Renal cortical epithelial cell (primary cell): ENCODE measurements at regions not wholly inside any gene's neighbourhood (a gene's known extent, or its start where the extent isn't known, plus 50 kb on each side); places are given as distances from the start of the nearest gene placed in this dataset.
"Not testable (repeated sequence)": the region's sequence is repeated elsewhere in the genome, so short reads cannot be mapped to it uniquely, and the experiment has no call there.

Experiments
- DNase-seq: peaks from one replicate; pipeline ENCODE4 v3.0.0-alpha.2; 2011; ENCODE audit warnings: low read depth

DNA sequence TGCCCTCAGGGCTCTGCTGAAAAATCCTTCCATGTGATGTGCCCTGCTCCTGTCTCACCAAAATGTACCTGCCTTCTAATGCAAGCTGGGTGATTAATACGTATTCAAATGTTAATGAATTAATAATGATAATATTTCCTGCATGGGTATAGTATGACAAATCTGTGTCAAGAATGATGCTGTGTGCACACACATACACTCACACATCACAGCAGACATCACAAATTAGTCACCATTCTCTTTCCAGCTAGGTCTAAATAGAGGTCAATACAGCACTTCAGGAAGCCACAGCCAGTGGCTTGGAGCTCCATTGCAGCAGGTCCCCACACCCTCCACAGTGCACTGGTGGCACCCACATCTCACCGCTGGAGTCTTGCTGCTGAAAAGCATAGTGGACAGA lies 681.2 kb upstream of the NRP1 start:
- DNase-seq = no peak

DNA sequence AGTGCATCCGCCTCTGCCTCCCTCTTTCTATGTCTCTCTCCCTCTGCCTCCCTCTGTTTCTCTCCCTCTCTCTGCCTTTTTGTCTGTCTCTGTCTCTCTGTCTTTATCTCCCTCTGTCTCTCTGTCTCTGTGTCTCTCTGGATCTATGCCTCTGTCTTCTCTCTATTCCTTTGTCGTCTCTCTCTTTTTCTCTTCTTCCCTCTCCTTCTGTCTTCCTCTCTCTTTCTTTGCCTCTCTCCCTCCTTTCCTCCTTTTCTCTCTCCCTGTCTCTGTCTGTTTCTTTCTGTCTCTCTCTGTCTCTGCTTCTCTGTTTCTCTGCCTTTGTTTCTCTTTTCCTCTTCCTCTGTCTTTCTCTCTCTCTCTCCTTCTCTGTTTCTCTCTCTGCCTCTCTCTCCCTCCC lies 678.8 kb upstream of the NRP1 start:
- no peak for DNase-seq

DNA sequence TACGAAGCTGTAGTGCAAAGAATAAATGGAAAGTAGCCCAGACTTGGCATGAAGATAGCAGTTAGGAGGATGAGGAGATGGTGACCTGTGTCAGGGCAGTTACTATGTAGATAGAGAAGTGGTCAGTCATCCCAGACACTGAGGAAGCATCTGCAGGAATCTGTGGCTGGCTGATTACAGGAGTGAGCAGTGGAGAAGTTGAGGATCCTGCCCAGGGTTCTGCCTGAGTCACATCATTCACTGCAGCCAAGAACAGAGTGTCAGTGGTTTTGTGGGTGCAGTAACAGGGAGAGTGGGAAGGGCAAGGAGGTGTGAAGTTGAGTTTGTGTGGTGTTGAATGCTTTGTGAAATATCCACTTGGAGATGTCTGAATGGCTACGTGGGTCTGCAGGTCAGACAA lies 676.4 kb upstream of the NRP1 start:
- DNase-seq = peak; percentile 67

DNA sequence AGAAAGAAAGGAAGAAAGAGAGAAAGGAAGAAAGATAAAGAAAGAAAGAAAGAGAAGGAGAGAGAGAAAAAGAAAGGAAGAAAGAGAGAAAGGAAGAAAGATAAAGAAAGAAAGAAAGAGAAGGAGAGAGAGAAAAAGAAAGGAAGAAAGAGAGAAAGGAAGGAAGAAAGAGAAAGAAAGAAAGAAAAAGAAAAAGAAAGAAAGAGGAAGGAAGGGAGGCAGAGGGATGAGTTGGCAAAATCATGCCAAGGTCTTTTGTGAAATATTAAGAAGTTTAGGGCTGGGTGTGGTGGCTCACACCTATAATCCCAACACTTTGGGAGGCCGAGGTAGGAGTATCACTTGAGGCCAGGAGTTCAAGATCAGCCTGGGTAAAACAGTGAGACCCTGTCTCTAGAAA lies 675.8 kb upstream of the NRP1 start:
- not testable (repeated sequence) for DNase-seq

DNA sequence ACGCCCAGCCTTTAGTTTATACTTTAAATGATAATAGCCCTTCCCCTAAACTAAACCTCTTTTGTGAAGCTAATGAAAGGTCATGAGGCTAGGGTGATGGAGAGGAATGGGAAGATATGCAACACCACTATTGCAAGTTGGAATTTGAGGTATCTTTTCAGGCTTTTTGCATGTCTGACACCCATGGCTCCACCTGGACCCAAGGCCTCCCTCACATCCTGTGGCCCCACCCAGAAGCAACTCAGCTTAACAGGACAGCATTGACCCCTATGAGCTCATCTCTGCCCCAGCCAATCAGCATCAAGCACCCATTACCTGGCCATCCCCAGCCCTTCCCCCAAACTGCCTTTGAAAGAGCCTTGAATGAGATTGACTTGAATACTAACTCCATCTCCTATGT lies 674.2 kb upstream of the NRP1 start:
- DNase-seq = no peak

DNA sequence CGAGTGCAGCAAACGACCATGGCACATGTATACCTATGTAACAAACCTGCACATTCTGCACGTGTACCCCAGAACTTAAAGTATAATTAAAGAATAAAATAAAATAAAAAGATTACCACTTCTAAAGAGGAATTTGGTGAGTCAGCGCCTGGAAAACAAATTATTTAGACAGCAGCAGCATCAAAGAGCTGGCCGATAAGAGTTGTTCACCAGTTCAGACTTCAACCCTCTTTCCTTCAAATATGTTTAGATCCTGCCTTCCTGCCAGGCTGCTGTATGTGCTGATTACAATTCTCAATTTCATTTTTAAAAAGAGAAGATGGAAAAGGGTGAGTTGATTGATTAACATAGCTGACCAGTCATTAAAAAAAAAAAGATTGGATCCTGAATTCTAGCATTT lies 672.0 kb upstream of the NRP1 start:
- DNase-seq = no peak

DNA sequence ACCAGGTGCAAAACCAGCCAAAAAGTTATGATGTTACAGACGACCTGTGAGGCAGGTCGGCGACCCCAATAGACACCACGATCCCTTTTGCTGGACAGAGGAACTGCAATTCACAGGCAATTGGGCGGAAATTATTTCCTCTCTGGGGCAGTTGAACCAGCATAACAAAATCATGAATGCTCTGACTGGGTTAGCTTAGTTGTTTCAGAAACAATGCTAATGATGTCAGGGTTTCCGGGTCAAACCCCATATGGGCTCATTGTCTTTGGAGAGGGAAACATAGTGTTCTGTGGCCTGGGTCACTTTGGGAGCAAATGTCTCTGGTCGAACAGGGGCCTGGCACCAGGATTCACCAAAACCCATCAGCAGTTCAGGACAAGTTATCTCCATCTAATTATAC lies 669.1 kb upstream of the NRP1 start:
- DNase-seq = no peak

DNA sequence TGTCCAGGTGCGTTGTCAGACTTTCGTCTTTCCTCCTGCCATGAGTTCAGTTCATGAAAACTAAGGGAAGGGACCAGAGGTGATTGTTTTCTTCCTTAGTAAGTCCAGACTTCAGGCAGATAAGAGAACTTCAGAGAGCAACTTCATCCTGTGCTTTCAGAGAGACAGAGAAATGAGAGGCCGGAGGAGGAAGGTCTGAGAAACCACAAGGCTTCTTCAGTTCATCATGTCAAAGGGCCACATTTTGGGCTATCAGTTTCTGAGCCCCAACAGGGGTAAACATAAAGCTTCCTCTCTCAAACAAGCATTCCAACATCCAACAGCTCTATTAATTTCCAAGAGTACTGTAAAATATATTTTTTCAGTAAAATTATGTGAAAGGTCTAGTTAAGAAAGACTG lies 668.4 kb upstream of the NRP1 start:
- no peak for DNase-seq

DNA sequence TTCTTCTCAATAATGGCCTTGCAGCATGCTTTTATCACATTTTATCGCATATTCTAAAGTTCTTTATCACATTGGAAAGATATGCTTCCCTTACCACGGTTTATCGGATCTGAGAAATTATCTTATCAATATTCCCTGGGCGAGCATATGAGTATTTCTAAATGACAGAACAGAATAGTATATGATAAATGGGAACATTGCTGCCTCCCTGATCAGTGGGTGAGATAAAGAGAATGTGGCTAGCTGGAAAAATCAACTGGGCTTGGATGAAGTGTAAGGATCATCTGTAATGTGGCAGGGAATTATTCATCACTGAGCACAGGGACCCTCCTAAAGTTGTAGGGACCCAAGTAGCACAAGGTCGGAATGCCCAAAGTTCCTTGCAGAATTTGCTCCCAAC lies 667.4 kb upstream of the NRP1 start:
- DNase-seq = no peak

DNA sequence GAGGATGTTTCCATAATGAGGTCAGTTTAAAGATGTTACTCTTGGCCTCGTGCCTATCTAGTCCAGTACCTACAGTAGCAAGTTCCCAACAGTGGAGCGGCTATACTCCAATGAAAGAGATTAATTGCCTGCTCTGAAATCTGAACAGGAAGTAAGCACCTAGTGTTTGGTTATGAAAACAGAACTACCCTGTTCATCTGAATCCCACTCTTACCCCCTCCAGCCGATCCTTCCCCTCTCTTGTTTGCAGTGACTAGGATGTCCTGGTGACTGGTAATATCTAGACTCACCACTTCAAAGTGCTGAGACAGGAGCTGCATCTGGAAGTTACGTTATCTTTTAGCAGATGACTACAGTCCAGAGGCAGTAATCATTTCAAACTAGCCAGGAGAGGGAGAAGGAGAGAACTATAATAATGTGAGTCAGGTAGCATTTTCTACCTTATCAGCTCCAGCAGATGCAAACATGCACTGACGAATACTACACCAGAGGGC lies 666.7 kb upstream of the NRP1 start:
- no peak for DNase-seq

DNA sequence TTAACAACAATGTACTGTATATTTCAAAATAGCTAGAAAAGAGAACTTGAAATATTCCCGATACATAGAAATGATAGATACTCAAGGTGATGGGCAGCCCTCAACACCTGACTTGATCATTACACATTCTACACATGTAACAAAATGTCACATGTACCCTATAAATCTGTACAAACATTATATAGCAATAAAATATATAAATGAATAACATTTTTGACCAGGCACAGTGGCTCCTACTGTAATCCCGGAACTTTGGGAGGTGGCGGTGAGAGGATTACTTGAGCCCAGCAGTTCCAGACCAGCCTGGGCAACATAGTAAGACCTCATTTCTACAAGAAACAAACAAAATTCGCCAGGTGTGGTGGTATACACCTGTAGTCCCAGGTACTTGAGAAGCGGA lies 659.5 kb upstream of the NRP1 start:
- DNase-seq = no peak

DNA sequence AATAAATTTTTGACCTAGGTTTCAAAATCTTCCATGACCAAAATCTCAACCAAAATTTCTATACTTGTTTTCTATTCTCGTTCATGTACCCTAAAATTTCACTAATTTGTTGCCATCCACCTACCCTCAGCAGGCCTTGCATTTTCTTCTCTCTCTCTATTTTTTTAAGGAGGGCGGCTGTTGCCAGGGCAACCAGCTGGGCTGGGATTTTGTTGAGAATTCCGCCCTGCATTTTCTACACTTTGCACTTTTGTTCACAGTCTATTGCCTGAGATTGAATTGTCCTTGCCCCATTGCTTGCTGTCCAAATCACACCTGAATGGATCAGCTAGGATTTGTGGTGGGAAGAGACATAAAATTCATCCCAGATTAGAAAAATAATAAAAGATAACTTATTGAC lies 657.5 kb upstream of the NRP1 start:
- DNase-seq = no peak

DNA sequence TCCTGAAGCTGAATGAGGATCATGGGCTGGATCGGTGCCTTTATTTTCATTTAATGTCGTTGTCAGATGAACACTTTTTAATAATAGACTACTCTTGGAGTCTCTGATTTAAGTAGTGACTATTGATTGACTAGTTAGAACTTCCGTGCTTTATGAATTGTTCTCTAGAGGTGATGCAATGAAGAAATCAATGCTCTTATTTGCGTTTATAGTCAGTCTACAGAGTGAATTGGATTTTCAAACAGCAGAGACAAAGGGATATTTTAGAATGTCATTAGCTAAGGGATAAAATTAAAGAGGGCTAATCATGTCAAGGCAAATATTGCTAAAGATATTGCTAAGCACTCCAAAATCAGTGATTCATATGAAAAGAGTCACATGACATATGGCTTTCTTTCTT lies 652.0 kb upstream of the NRP1 start:
- DNase-seq = no peak

DNA sequence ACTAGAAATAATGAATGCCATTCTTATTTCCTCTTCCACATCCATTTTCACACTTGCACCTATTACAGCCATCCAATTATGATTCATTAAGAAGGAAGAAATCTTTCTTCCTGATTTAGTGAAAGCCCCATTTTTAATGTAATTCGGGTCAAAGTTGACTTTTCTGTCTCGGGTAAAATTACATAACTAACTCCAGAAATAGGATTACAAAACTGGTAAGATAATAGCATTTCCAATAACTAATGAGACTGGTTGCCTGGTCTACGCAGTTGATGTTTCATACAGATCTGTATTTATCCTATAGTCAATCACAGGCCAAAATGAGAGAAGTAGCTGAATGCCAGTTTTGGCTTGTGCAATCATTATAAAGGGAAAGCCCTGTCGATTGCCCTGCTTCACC lies 651.5 kb upstream of the NRP1 start:
- DNase-seq = no peak

DNA sequence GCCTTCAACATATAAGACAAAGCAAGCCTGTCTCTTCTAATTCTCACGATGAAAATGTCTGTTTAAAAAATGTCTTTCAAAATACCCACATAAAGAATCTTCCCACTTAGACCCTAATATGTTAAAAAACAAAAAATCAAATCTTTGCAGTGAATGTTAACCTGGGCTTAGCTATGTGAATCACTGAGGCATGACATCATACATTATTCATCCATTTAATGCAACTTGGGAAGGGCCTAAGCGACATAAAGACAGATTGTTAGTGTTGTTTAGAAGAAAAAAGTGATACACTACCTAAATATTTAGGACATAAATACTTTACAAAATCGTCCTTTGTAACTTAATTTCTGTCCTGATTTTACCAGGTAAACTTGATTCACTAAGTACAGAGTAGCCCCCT lies 648.5 kb upstream of the NRP1 start:
- DNase-seq = no peak

DNA sequence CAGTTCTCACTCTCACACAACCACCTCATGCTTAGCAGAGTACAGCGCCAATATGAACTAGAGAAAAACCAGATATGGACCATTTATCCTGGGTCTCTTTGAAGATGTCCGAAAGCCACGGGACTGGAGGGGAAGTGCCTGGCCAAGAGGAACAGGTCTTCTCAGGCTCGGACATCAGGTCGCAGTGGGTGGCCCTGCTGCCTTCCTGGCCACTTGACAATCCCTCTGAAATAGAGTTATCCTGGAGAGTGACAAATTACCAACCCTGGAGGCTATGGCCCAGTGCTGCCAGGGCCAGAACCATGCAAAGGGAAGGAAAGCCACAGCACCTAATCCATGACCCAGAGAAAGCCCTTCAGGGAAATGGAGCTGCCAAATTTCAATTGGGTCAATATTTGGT lies 646.8 kb upstream of the NRP1 start:
- no peak for DNase-seq

DNA sequence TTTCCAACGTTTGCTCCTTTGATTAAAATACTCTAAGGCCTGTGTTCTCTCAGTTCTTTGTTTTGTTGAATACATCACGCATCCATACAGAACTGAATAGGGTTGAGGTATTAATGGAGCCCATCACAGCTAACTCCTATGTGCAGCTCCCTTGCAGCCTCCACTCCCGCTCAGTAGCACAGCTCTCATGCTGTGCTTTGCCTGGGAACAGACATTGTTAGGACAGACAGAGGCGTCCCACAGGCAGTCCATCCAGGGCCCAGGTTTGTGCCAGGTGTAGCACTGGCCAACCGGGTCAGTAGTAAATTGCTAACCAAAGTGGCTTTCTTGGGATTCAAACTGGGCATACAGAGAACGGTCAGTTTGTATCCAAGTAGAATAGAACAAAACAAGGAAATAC lies 644.7 kb upstream of the NRP1 start:
- DNase-seq = no peak

DNA sequence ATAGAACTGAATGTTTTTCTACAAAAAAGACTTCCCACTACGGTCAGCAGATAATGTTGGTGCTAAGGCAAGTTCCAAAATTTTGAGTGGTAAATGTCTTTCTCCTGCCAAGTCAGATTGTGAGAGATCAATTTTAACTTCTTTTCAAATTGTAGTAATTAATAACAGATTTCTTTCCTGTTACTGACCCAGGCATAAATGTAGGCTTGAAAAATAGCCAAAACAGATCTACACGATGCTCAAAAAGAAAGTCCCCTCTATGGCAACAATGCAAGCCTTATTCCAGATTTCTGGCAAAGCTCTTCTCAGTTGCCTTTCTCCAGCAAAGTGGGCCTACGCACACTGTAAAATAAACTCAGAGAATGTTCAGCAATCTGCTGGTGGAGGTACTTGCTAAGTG lies 641.0 kb upstream of the NRP1 start:
- no peak for DNase-seq

DNA sequence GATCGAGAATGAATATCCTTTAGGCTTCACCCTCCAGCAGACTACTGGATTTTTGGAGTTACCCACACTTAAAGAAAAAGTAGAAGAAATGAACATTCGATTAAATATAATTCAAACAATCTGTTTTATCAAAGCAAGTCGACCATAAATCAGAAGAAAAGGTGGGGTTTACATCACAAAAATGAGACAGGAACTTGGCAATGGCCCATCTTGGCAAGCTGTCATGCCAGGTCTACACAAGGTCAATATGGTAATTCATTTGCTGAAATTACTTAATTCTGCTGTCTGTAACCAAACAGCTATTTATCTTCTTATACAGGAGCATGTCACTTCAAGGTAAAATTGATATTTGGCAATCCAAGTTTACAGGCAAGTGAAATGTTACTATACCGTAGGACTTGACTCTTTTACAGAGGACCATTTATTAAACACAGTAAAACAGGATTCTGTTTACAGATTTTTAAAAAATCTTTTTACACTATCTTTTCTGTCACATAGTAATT lies 640.6 kb upstream of the NRP1 start:
- DNase-seq = no peak

DNA sequence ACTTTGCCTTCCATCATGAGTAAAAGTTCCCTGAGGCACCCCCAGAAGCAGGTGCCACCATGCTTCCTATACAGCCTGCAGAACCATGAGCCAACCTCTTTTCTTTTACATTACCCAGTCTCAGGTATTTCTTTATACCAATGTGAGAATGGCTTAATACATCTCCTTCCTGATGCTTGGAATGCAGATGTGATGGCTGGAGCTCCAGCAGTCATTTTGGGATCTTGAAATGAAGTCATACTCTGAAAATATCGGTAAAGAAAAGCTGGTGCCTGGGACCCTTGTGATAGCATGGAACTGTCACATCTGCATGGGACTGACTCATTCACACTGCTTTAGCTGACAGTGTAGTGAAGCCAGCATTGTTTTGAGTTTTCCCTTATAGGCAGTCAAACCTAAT lies 634.5 kb upstream of the NRP1 start:
- DNase-seq = no peak

DNA sequence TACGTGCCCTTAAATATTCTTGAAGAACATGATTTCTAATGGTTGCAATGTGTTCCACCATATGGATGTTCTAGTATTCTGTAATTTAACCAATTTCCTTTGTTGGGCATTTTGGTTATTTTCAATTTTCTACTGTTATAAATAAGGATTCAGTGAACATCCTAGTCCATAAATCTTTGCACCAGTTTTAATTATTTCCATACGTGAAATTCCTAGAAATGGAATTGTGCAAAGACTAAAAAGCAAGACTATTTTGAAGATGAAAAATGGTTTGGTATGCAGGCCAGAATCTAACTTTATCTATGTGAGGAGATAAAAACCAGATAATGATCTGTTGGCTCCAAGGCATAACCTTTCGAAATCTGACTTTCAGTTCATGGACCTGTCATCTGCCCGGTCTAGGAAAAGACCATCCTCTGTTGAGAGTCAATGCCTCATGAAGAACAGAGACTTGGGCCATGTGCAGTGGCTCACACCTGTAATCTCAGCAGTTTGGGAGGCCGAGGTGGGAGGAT lies 633.2 kb upstream of the NRP1 start:
- DNase-seq = no peak

DNA sequence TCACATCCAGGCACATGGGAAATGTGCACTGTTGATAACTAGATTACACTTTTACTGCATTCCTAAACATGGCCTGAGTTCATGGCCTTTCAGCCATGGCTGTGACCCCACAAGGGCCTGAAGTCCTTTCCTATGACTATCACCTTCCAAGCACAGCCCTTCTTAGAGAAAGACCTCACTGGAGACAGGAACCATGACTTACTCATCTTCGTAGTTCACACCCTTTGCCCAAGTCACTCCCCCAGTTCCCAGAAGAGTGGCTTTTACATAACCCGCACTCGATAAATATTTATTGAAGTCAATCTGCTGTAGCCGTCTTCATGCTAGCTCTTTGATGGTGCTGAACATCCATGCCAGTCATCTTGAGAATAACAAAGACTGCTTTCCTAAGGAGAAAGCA lies 632.5 kb upstream of the NRP1 start:
- DNase-seq = peak; percentile 6

DNA sequence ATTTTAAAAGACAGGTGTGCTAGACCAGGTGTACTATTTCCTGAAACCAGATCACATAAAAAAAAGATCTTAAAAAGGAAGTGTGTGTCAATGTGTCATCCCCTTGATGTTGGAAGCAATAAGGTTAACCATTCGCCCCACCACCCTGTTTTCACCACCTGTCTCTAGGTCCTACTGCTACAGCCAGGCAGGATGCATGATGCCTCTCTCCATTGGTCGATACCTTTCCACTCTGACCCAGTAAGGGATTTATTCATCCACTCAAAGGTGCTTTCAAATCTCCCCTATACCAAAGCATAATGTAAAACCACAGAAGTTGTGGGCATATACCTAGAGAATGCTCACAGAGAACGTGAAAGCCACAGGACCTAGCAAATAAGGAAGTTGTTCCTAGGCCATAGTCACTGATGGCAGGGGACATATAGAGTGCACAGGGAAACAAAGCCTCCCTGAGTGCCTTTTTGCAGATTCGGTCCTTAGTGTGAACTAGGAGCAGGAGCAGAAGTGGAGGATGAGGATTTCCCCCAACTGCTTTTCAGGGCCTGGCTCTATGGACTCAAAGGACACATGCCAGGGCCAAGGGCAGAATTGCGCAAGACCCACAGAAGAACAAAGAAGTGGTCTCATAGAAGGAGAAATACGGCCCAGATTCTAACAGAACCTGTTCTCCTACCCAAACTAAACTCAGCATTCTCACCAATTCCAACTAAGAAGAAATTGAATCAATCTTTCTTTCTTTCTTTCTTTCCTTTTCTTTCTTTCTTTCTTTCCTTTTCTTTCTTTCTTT lies 631.5 kb upstream of the NRP1 start:
- DNase-seq = no peak

DNA sequence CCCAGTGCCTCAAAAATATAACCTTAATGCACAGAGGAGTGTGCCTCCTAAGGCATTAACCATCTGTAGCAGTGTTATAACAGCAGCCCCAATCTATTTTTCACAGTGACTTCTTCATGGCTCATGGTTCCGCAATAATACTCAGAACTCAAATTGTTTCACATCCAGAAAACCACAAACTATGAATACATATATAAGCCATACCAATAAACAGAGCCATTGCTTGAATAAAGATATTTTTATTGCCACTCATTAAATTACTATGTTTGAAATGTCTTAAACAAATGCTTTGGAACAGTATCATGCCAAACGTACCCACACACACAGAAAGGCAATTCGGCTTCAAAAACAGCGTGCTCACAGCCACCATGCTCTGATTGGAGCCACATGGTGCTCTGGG lies 629.3 kb upstream of the NRP1 start:
- DNase-seq = no peak
